Parathyroid adenoma (tissue), 2 donors: ENCODE measurements at regions not wholly inside any gene's neighbourhood (a gene's known extent, or its start where the extent isn't known, plus 50 kb on each side); places are given as distances from the start of the nearest gene placed in this dataset.

Experiments used
- H2AFZ ChIP-seq: fragments of 300-600 bp; sonication (generic); one replicate; pipeline ENCODE4 v1.7.0; 2017; ENCODE audit warnings: antibody characterized with exemption, mild to moderate bottlenecking
- H3K27ac ChIP-seq: fragments of 300-600 bp; sonication (generic); one replicate; pipeline ENCODE4 v1.7.0; 2017
- H3K27me3 ChIP-seq: fragments of 300-600 bp; sonication (generic); one replicate; pipeline ENCODE4 v1.7.0; 2017; ENCODE audit warnings: low read length; ENCODE audit not compliant: control insufficient read depth, insufficient read depth
- H3K36me3 ChIP-seq: fragments of 300-600 bp; sonication (generic); one replicate; pipeline ENCODE4 v1.7.0; 2017; ENCODE audit warnings: low read length; ENCODE audit not compliant: control insufficient read depth, insufficient read depth
- H3K4me1 ChIP-seq: fragments of 300-600 bp; sonication (generic); one replicate; pipeline ENCODE4 v1.7.0; 2017; ENCODE audit warnings: control low read depth
- H3K4me2 ChIP-seq: fragments of 300-600 bp; sonication (generic); one replicate; pipeline ENCODE4 v1.7.0; 2017; ENCODE audit warnings: low read length
- H3K4me3 ChIP-seq: fragments of 300-600 bp; sonication (generic); one replicate; pipeline ENCODE4 v1.7.0; 2017; ENCODE audit warnings: low read depth, low read length
- H3K79me2 ChIP-seq: fragments of 300-600 bp; sonication (generic); one replicate; pipeline ENCODE4 v1.7.0; 2017; ENCODE audit warnings: control low read depth
- H3K9ac ChIP-seq: fragments of 300-600 bp; sonication (generic); one replicate; pipeline ENCODE4 v1.7.0; 2017; ENCODE audit warnings: mild to moderate bottlenecking
- H3K9me3 ChIP-seq: fragments of 300-600 bp; sonication (generic); one replicate; pipeline ENCODE4 v1.7.0; 2017; ENCODE audit warnings: low read length; ENCODE audit not compliant: control insufficient read depth
- CTCF ChIP-seq: fragments of 300-600 bp; sonication (generic); IDR thresholded peaks from one replicate; pipeline ENCODE4 v1.7.0; 2017; ENCODE audit warnings: antibody characterized with exemption, mild to moderate bottlenecking
- donor health status: primary hyperparathyroidism.

GRCh38 chr12:77679686-77680085 lies 151.0 kb upstream of the NAV3 start:
- Histone ChIP-seq H3K36me3 (no peaks in the 10 kb centered on the region), H3K27ac (no peak overlapping the region), H3K4me2 (no peak overlapping the region), H3K79me2 (no peaks in the 10 kb centered on the region), H3K4me1 (no peaks in the 10 kb centered on the region), H3K9me3 (no peaks in the 10 kb centered on the region), H3K9ac (no peak overlapping the region), H2AFZ (no peak overlapping the region), H3K27me3 (no peaks in the 10 kb centered on the region), H3K4me3 (no peak overlapping the region)
- TF ChIP-seq CTCF, result no peak

GRCh38 chr12:77678621-77679020 lies 152.1 kb upstream of the NAV3 start:
- no peak overlapping the region for H3K4me3 ChIP-seq
- no peak overlapping the region for H3K27ac ChIP-seq
- no peaks in the 10 kb centered on the region for H3K36me3 ChIP-seq

GRCh38 chr12:77667101-77667500 lies 163.6 kb upstream of the NAV3 start:
- no peak overlapping the region for H3K4me2 ChIP-seq
- H2AFZ ChIP-seq, result no peak overlapping the region
- TF ChIP-seq CTCF, result no peak
- H3K4me1 ChIP-seq, result no peaks in the 10 kb centered on the region
- H3K4me3 ChIP-seq, result no peak overlapping the region
- no peaks in the 10 kb centered on the region for H3K36me3 ChIP-seq
- H3K79me2 ChIP-seq, result no peaks in the 10 kb centered on the region
- H3K9ac ChIP-seq, result no peak overlapping the region
- H3K9me3 ChIP-seq, result no peaks in the 10 kb centered on the region
- no peak overlapping the region for H3K27ac ChIP-seq
- no peaks in the 10 kb centered on the region for H3K27me3 ChIP-seq

More at GRCh38 chr12:77678621-77679020, 152.1 kb upstream of the NAV3 start:
- TF ChIP-seq CTCF, result no peak
- no peak overlapping the region for H3K9ac ChIP-seq
- H3K27me3 ChIP-seq, result no peaks in the 10 kb centered on the region
- no peak overlapping the region for H3K4me2 ChIP-seq
- no peaks in the 10 kb centered on the region for H3K9me3 ChIP-seq
- no peaks in the 10 kb centered on the region for H3K79me2 ChIP-seq
- H3K4me1 ChIP-seq, result no peaks in the 10 kb centered on the region
- H2AFZ ChIP-seq, result no peak overlapping the region

- Histone ChIP-seq H3K27me3 (no peaks in the 10 kb centered on the region), H3K27ac (no peak overlapping the region), H3K9me3 (no peaks in the 10 kb centered on the region), H3K79me2 (no peaks in the 10 kb centered on the region), H3K4me2 (no peak overlapping the region), H3K4me1 (no peaks in the 10 kb centered on the region), H3K4me3 (no peak overlapping the region), H3K36me3 (no peaks in the 10 kb centered on the region), H2AFZ (no peak overlapping the region), H3K9ac (no peak overlapping the region)
- TF ChIP-seq CTCF, result no peak
Observed at GRCh38 chr12:77648716-77649115, 182.0 kb upstream of the NAV3 start.

- TF ChIP-seq CTCF, result no peak
Observed at GRCh38 chr12:77645966-77646598, 184.6 kb upstream of the NAV3 start.

More at GRCh38 chr12:77645966-77646598, 184.6 kb upstream of the NAV3 start:
- Histone ChIP-seq H3K4me1 (no peaks in the 10 kb centered on the region), H3K27ac (no peak overlapping the region), H3K9me3 (no peaks in the 10 kb centered on the region), H3K4me2 (no peak overlapping the region), H3K79me2 (no peaks in the 10 kb centered on the region), H3K4me3 (no peak overlapping the region), H3K9ac (no peak overlapping the region), H2AFZ (no peak overlapping the region), H3K36me3 (no peaks in the 10 kb centered on the region), H3K27me3 (no peaks in the 10 kb centered on the region)
